KMS-11 (cell line): ENCODE measurements at regions not wholly inside any gene's neighbourhood (a gene's known extent, or its start where the extent isn't known, plus 50 kb on each side); places are given as distances from the start of the nearest gene placed in this dataset.

Source experiments
- H2AFZ ChIP-seq: fragments of 200-600 bp; sonication (generic); 2 replicates; pipeline ENCODE4 v1.6.1; 2016; ENCODE audit warnings: antibody characterized with exemption, mixed run types, low read depth
- H3K27ac ChIP-seq: fragments of 200-600 bp; sonication (generic); 2 replicates; pipeline ENCODE4 v1.6.1; 2016; ENCODE audit warnings: mild to moderate bottlenecking, mixed run types
- H3K27me3 ChIP-seq: fragments of 200-600 bp; sonication (generic); 2 replicates; pipeline ENCODE4 v1.6.1; 2017; ENCODE audit warnings: mild to moderate bottlenecking, low read depth, mixed run types, moderate library complexity; ENCODE audit not compliant: insufficient read depth
- H3K36me3 ChIP-seq: fragments of 200-600 bp; sonication (generic); 2 replicates; pipeline ENCODE4 v1.6.1; 2017; ENCODE audit warnings: mild to moderate bottlenecking, mixed run types; ENCODE audit not compliant: insufficient read depth
- H3K4me1 ChIP-seq: fragments of 200-600 bp; sonication (generic); 2 replicates; pipeline ENCODE4 v1.6.1; 2016; ENCODE audit warnings: mild to moderate bottlenecking, low read depth, mixed run types; ENCODE audit not compliant: poor library complexity, severe bottlenecking
- H3K4me2 ChIP-seq: fragments of 200-600 bp; sonication (generic); 2 replicates; pipeline ENCODE4 v1.7.0; 2016; ENCODE audit warnings: mild to moderate bottlenecking, mixed run types
- H3K4me3 ChIP-seq: fragments of 200-600 bp; sonication (generic); IDR thresholded peaks from 2 replicates; pipeline ENCODE4 v1.6.1; 2017; ENCODE audit warnings: low read depth, low read length, mixed read lengths; ENCODE audit not compliant: insufficient read depth
- H3K79me2 ChIP-seq: fragments of 200-600 bp; sonication (generic); 2 replicates; pipeline ENCODE4 v1.6.1; 2016; ENCODE audit warnings: low read depth, mixed run types; ENCODE audit not compliant: insufficient read depth
- H3K9ac ChIP-seq: fragments of 200-600 bp; sonication (generic); 2 replicates; pipeline ENCODE4 v1.6.1; 2016; ENCODE audit warnings: mild to moderate bottlenecking, mixed run types
- H4K20me1 ChIP-seq: fragments of 200-600 bp; sonication (generic); 2 replicates; pipeline ENCODE4 v1.6.1; 2016; ENCODE audit warnings: mild to moderate bottlenecking, mixed run types; ENCODE audit not compliant: insufficient read depth
- TF ChIP-seq, protein P1 (sequence below): fragments of 200-600 bp; sonication (generic); conservative IDR thresholded peaks from 2 replicates; pipeline ENCODE4 v1.6.1; 2017; ENCODE audit warnings: low read depth, mild to moderate bottlenecking, antibody characterized with exemption, low read length, moderate library complexity, mixed read lengths

- no peaks in the 10 kb centered on the region for H3K27me3 ChIP-seq
- H3K9ac ChIP-seq = no peak overlapping the region
- no peak overlapping the region for H3K27ac ChIP-seq
- H3K4me3 ChIP-seq = no peak overlapping the region
- TF ChIP-seq, protein P1, sequence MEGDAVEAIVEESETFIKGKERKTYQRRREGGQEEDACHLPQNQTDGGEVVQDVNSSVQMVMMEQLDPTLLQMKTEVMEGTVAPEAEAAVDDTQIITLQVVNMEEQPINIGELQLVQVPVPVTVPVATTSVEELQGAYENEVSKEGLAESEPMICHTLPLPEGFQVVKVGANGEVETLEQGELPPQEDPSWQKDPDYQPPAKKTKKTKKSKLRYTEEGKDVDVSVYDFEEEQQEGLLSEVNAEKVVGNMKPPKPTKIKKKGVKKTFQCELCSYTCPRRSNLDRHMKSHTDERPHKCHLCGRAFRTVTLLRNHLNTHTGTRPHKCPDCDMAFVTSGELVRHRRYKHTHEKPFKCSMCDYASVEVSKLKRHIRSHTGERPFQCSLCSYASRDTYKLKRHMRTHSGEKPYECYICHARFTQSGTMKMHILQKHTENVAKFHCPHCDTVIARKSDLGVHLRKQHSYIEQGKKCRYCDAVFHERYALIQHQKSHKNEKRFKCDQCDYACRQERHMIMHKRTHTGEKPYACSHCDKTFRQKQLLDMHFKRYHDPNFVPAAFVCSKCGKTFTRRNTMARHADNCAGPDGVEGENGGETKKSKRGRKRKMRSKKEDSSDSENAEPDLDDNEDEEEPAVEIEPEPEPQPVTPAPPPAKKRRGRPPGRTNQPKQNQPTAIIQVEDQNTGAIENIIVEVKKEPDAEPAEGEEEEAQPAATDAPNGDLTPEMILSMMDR = no peak
- H3K36me3 ChIP-seq = no peaks in the 10 kb centered on the region
- H3K4me1 ChIP-seq = no peaks in the 10 kb centered on the region
- no peaks in the 10 kb centered on the region for H4K20me1 ChIP-seq
- H3K79me2 ChIP-seq = no peaks in the 10 kb centered on the region
- no peak overlapping the region for H3K4me2 ChIP-seq
- H2AFZ ChIP-seq = no peak overlapping the region
These were observed 50.3 kb upstream of the THY1 start for GRCh38 chr11:119473226-119473625.

DNA sequence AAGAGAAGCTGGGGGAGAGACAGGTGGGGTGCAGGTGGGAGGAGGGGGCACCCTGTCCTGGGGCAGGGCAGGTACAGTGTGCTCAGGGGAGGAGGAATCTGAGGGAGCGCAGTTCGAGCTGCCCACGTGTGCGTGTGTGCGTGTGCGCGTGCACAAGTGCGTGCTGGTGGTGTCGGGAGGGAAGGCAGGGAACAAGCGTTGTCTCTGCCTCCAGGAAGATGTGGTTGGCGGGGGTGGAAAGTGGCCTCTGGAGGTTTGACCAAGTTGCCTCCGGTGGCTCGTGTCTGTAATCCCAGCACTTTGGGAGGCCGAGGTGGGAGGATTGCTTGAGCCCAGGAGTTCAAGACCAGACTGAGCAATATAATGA, 49.9 kb upstream of the THY1 start:
- Histone ChIP-seq H3K9ac (no peak overlapping the region), H3K4me2 (no peak overlapping the region), H3K27me3 (no peaks in the 10 kb centered on the region), H4K20me1 (no peaks in the 10 kb centered on the region), H3K4me3 (no peak overlapping the region), H3K27ac (no peak overlapping the region), H3K4me1 (no peaks in the 10 kb centered on the region), H2AFZ (no peak overlapping the region), H3K36me3 (no peaks in the 10 kb centered on the region), H3K79me2 (no peaks in the 10 kb centered on the region)
- TF ChIP-seq, protein P1 = no peak
